Thyroid gland (tissue), 4 donors: ENCODE measurements at regions not wholly inside any gene's neighbourhood (a gene's known extent, or its start where the extent isn't known, plus 50 kb on each side); places are given as distances from the start of the nearest gene placed in this dataset.

ENCODE experiments used
- CTCF ChIP-seq, 6 experiments: fragments of 200-600 bp in 3 of 6; fragments of 450-650 bp in 3 of 6; sonication (generic) in 3 of 6; IDR thresholded peaks; one replicate each; pipeline ENCODE4 v1.5.1; 2016 to 2019; ENCODE audit warnings: antibody characterized with exemption in 6 of 6, mild to moderate bottlenecking in 2 of 6, inconsistent platforms in 1 of 6, moderate library complexity in 1 of 6
- POLR2A ChIP-seq, 2 donors: fragments of 450-650 bp; IDR thresholded peaks; one replicate each; pipeline ENCODE4 v1.6.1; 2017; ENCODE audit warnings: antibody characterized with exemption in 2 of 2, mild to moderate bottlenecking in 2 of 2, moderate library complexity in 1 of 2

GRCh38 chr20:53658973-53659372, 65.3 kb upstream of the ZNF217 start:
- TF ChIP-seq CTCF (IDR thresholded peaks at IDR 0.05), result no peak
- no peak for TF ChIP-seq POLR2A (IDR thresholded peaks at IDR 0.05)
